ENCODE measurements at regions not wholly inside any gene's neighbourhood (a gene's known extent, or its start where the extent isn't known, plus 50 kb on each side); places are given as distances from the start of the nearest gene placed in this dataset.

- no peak for DNase-seq (ENCODE audit: low spot score)
Measured at GRCh38 chr1:30332116-30333094, 391.0 kb downstream of the MATN1 start.

DNA sequence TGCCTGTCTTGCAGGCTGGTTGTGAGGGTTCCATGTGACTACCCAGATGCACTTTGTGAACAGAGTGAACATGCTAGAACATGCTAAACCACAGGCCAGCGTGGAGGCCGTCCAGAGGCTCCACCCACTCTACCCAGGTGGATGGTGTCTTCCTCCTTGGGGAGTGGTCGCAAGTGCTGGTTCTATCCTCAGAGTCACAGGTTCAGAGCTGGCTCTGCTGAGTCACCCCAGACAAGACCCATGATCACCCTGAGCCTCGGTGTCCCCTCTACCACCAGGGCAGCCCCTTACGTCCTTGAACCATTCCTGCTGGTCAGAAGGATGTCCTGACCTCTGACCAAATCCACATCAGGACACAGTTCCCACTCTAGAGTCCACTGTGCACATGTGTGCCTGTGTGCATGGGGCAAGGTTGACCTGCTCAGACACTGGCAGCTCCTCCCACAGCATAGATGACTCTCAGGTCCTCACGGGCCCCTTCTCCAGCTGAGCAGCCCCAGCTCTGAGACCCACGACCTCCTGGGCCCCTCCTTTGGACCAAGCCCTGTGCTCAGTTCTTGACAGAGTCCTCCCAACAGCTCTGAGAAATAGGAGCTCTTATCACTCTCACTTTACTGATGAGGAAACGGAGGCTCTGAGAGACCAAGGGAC is 391.8 kb downstream of the MATN1 start:
- no peak for DNase-seq (ENCODE audit: low spot score)

GRCh38 chr1:30330644-30331043 is 392.7 kb downstream of the MATN1 start:
- no peak for DNase-seq (ENCODE audit: low spot score)

- no peak for DNase-seq (ENCODE audit: low spot score)
Measured at GRCh38 chr1:30329802-30330557, 393.4 kb downstream of the MATN1 start.

DNA sequence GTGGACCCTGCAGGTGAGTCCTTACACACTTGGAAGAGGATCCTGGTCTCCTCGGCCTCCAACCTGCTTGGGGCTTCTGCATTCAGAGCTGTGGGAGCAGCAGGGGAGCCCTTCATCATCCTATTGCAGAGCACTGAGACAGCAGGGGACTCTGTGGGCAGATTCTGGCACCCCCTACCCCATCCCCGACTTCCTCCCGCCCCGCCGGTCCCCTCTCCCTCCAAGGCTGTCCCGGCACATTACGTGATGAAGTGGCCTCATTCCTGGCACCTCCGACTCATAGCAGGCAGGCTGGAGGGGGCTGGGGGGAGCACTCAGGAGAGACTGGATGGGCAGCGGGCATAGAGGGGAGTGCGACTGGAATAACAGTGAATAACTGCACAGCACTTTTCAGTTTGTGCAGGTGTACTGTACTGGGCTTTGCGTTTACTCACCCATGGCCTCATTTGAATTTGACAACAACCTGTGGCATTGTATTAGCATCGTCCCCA is 394.1 kb downstream of the MATN1 start:
- no peak for DNase-seq (ENCODE audit: low spot score)

- DNase-seq (ENCODE audit: low spot score): no peak
Measured at GRCh38 chr1:30328401-30329262, 394.8 kb downstream of the MATN1 start.

DNA sequence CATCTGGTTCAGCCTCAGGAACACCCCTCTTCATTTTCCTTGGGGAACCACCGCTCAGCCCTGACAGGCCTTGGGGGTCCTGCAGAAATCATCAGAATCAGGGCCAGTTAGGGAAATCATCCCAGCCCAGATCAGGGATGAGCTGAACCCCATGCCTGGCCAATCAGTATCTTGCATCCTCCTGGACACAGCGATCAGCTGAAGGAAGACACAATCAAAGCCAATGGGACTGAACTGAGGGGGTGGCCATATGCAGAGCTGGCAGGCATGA is 395.4 kb downstream of the MATN1 start:
- no peak for DNase-seq (ENCODE audit: low spot score)

DNA sequence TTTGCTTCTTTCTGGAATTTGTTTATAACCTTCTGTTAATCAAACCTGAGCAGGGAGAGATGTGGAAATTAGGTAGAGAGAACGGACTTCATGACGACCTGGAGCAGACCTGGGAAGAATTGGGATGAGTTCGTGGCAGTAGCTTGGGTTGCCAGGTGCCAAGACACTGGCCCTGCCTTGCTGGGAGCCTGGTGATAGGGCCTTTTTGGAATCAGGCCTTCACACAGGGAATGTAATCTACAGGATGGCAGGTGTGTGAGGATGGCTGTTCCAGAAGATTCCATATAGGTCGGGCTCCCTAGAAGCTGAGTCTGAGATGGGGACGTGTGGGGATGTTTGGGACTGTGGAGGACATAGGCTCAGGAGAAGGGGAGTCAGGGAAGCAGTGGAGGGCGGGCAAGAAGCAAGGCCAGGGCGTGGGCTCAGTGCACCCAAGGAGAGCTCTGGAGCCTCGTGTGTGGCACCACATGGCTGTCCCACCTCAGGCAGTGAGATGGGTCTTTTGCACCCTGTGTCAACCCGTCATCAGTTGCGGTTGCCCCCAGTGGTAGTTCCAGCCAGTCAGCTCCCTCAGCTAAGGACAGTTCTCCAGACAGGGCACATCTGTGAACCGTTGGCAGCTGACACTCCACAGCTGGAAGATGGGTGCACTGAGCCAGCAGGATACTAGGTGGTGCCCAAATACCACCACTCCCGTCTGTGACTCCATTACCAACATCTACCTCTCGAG is 395.9 kb downstream of the MATN1 start:
- DNase-seq (ENCODE audit: low spot score): no peak

GRCh38 chr1:30325999-30326398 is 397.4 kb downstream of the MATN1 start:
- DNase-seq (ENCODE audit: low spot score): no peak

DNA sequence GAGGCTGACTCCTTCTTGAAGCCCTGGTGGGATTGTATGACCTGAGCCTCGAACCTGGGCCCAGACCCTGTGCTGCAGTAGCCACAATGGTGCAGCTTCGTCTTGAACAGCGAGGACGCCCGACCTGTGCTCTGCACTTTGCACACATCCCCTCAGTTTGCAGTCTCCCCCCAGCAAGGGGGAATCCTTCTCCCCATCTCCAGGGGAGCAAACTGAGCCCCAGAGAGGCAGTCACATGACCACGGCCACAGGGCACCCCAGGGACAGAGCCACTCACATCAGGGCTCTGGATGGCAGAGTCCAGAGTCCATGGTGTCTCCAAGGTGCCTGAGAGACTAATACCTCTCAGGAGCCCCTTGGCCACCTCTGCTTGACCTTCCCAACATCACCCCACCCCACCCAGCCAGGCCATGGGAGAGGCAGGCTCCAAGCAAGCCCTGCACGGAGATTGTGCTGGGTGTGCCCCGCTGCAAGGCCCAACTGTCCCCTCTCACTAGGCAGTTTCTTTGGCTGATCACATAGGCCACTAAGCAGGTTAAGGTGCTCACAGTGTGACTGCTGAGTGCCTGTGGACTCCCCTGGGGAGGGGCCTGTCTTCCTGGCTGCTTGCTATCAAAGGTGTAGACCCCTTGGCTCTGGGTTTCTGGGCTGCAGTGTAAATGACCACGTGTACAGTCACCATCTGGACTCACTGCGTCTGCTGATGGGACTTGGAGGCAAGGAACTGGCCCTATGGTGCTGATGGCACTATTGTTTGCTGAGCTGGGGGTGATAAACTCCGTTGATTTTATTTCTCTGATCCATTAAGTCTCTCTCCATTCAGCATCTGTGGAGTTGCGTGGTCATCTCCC is 398.1 kb downstream of the MATN1 start:
- DNase-seq (ENCODE audit: low spot score): no peak

DNA sequence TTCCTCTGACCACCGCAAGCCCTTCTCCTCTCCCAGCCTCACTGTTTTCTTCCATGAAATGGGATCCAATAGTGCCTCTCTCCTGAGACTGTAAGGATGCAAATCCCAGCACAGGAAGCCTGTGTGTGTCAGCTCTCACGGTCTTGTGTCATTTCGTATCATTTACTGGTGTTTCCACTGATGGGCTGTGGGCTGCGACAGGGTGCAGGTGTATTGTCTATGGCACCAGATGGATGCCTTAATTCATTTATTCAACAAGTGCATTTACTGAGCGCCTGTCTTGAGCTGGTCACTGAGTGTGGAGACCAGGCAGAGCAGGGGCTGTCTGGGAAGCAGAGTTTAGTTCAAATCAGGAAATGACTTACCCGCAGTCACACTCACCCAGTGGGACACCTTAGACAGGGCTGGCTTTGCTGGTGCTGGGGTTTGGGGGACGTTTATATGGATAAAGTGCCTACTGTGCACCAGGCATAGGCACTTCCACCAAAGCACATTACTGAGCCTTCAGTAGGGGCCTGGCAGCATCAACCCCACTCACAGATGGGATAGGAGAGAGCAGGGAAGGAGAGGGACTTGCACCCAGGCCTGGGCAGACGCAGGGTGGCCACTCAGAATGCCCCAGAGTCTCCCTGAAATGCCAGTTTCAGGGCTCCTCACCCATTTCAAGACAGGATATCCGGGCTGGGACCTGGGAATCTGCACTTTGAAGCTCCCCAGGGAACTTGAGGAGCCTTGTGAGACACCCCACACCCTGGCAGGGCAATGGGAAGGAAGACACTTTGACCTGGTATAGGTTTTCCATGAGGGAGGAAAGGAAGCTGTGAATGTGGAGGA is 398.9 kb downstream of the MATN1 start:
- DNase-seq (ENCODE audit: low spot score): no peak

DNA sequence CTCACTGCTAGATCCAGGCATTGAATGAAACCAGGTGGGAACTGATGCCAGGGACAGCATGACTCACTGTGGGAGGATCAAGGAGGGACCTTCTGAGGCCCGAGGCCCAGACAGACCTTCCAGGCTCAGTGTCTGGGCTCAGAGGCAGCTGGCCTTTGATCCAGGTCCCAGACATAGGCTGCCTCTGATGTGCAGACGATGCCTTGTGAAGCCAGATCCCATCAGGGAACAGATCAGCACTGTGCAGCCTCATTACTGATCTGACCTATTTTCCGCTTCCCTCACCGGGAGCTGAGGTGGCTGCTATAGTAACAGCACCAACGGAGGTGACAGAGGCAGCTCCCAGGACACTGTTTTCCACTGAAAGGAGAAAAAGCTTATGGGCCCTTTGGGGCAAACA is 399.5 kb downstream of the MATN1 start:
- no peak for DNase-seq (ENCODE audit: low spot score)

- DNase-seq (ENCODE audit: low spot score): no peak
Measured at GRCh38 chr1:30323352-30323751, 400.0 kb downstream of the MATN1 start.

GRCh38 chr1:30322859-30323257 is 400.5 kb downstream of the MATN1 start:
- DNase-seq (ENCODE audit: low spot score): no peak

DNA sequence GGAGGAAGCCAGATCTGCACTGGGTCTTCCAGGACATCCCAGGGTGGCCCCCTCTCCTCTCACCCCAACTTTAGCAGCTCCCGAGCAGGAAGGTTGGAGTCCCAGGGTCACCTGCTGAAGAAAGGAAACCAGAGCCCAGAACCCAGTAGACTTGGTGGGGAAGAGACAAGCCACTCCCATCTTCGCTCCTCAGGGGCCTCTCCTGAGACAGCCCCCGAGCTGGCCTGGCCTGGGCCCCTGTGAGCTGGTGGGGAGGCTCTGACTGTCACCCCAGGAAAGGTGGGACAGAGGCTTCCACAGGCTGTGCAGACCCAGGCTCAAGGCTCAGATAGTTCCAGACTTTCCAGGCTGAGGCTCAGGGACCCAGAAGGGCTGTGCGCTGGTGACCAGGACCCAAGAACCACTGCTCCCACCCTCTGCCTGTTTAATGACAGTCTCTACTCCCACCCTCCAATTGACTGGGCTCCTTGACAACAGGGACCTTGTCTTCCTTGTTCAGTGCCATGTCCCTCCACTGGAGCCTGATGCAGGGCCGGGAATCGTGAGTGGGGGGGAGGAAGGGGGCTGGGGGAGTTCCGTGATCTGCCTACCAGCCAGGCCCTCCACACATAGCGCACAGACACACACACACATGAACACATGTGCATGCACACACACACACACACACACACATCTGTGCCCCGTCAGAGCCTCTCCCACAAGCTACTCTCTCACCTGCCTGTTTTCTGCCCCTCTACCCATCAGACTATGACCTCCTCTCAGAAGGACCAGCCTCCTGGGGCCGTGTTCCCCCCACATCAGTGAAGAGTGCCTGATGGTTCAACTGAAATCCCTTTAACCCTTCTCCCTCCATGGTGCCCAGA is 401.2 kb downstream of the MATN1 start:
- DNase-seq (ENCODE audit: low spot score): no peak

GRCh38 chr1:30321246-30321910 is 402.0 kb downstream of the MATN1 start:
- DNase-seq (ENCODE audit: low spot score): no peak

DNA sequence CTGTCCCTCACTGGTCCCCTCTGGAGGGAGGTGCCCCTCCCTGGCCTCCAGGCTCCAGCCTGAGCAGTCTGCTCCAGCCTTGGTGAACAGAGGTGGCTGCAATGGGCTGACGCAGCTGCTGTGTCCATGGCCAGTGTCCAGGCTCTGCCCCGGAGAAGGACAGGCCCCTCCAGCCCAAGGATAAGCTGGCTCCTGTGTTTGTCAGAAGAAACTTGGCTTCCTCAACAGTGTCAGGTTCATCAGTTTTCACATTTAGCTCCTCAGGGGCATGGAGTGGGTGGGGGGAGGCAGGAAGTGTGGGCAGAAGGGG is 402.8 kb downstream of the MATN1 start:
- DNase-seq (ENCODE audit: low spot score): no peak

All from H4 (cell line).